ENCODE measurements at regions not wholly inside any gene's neighbourhood (a gene's known extent, or its start where the extent isn't known, plus 50 kb on each side); places are given as distances from the start of the nearest gene placed in this dataset.

DNA sequence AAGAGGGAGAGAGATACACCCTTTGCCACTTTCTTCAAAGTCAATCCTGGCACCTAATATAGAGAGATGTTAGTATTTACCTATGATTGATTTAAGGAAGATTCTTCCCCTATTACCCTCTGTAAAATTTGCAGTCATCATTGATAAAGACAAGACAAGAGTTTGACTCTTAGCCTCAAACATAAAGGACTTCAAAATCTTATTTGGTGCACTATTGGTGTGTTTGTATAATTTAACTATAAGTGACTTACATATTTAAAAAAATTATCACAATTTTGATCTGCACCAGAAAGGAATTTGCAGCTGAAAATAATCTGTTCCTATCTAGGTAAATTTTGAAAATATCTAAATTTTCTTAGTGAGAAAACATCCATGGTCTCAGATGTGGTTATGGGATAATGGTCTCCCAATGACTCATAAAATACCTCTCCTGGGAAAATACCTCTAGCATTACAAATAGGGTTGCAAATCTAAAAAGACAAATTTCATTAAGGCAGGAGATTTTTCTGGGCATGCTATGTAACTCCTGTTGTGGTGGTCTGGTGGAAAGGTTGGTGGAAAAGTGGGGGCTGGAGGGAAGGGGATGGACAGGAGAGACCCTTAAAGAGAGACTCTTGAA is 173.6 kb upstream of the MED14 start:
- H3K4me2 ChIP-seq (ENCODE audit: insufficient read depth, low read length) = no peak overlapping the region
- TF ChIP-seq, protein P1, sequence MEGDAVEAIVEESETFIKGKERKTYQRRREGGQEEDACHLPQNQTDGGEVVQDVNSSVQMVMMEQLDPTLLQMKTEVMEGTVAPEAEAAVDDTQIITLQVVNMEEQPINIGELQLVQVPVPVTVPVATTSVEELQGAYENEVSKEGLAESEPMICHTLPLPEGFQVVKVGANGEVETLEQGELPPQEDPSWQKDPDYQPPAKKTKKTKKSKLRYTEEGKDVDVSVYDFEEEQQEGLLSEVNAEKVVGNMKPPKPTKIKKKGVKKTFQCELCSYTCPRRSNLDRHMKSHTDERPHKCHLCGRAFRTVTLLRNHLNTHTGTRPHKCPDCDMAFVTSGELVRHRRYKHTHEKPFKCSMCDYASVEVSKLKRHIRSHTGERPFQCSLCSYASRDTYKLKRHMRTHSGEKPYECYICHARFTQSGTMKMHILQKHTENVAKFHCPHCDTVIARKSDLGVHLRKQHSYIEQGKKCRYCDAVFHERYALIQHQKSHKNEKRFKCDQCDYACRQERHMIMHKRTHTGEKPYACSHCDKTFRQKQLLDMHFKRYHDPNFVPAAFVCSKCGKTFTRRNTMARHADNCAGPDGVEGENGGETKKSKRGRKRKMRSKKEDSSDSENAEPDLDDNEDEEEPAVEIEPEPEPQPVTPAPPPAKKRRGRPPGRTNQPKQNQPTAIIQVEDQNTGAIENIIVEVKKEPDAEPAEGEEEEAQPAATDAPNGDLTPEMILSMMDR (IDR thresholded peaks at IDR 0.05; ENCODE audit: borderline replicate concordance, extremely low read depth, low read length, poor library complexity, severe bottlenecking) = no peak
- TF ChIP-seq EZH2 (IDR thresholded peaks at IDR 0.05; ENCODE audit: borderline replicate concordance, low read depth, low read length, severe bottlenecking) = no peak
- no peaks in the 10 kb centered on the region for H3K79me2 ChIP-seq (ENCODE audit: insufficient read depth, low read length)
- no peak for ATAC-seq (ENCODE audit: insufficient read depth, low read depth)
- no peaks in the 10 kb centered on the region for H3K4me1 ChIP-seq (ENCODE audit: insufficient read depth, low read length)
- no peaks in the 10 kb centered on the region for H3K36me3 ChIP-seq (ENCODE audit: insufficient read depth, low read length)
- no peak overlapping the region for H3K4me3 ChIP-seq (ENCODE audit: low read depth in 1 of 2, low read length in 2 of 2)
- no peak overlapping the region for H2AFZ ChIP-seq (ENCODE audit: low read depth, low read length)
- DNase-seq = no peak
- no peaks in the 10 kb centered on the region for H4K20me1 ChIP-seq (ENCODE audit: insufficient read depth, low read length)
- H3K9me3 ChIP-seq (ENCODE audit: insufficient read depth, low read length, severe bottlenecking) = no peaks in the 10 kb centered on the region
- H3K27me3 ChIP-seq (ENCODE audit: insufficient read depth, low read length, poor library complexity) = no peaks in the 10 kb centered on the region
- no peak overlapping the region for H3K9ac ChIP-seq (ENCODE audit: low read depth, low read length)
- no peak overlapping the region for H3K27ac ChIP-seq (ENCODE audit: low read length)

DNA sequence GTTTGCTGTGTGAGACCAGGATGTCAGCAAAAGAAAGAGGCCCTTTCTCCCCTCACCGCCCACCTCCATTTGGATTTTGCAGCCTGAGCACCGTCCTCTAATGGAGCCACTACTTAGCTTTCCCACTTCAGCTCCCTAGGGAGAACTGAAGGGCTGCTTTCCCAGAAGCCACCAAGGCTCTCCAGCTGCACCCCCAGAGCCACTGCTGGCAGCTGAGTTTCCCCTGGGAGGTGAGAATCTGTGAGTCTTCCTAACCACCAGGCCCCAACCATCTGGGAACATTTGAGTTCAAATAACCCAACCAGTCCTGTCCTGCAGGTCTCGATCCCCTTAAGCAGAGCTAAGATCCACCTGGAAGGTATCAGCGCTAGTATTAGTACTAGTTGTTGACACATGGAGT is 173.1 kb upstream of the USP9X start:
- Histone ChIP-seq H3K27ac (ENCODE audit: low read length) (no peak overlapping the region), H3K9me3 (ENCODE audit: insufficient read depth, low read length, severe bottlenecking) (no peaks in the 10 kb centered on the region), H3K4me1 (ENCODE audit: insufficient read depth, low read length) (no peaks in the 10 kb centered on the region), H3K4me2 (ENCODE audit: insufficient read depth, low read length) (no peak overlapping the region), H3K4me3 (ENCODE audit: low read depth in 1 of 2, low read length in 2 of 2) (no peak overlapping the region), H3K9ac (ENCODE audit: low read depth, low read length) (no peak overlapping the region), H2AFZ (ENCODE audit: low read depth, low read length) (no peak overlapping the region), H3K79me2 (ENCODE audit: insufficient read depth, low read length) (no peaks in the 10 kb centered on the region), H3K27me3 (ENCODE audit: insufficient read depth, low read length, poor library complexity) (no peaks in the 10 kb centered on the region), H3K36me3 (ENCODE audit: insufficient read depth, low read length) (no peaks in the 10 kb centered on the region), H4K20me1 (ENCODE audit: insufficient read depth, low read length) (no peaks in the 10 kb centered on the region)
- no peak for DNase-seq
- ATAC-seq (ENCODE audit: insufficient read depth, low read depth) = no peak
- no peak for TF ChIP-seq EZH2 (IDR thresholded peaks at IDR 0.05; ENCODE audit: borderline replicate concordance, low read depth, low read length, severe bottlenecking)
- TF ChIP-seq, protein P1 (IDR thresholded peaks at IDR 0.05; ENCODE audit: borderline replicate concordance, extremely low read depth, low read length, poor library complexity, severe bottlenecking) = no peak

DNA sequence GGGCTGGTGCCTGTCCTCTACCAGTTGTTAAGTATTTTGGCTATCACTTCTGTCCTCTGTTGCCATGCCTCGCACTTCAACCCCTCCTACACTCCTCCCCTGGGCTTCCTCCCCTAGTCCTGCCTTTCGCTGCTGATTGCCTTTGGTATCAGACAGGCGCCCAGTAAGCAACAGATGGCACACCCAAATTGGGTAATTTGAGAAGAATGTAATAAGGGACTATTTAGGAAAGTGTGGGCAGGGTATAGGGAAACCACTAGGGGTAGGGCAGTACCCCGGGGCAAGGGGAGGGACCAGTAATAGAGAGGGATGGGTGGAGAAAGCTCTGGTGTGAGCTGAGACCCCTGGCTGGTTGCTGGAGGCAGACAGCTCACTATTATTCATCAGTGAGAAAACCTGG is 172.7 kb upstream of the USP9X start:
- DNase-seq (no peak), ATAC-seq (ENCODE audit: insufficient read depth, low read depth) (no peak)
- Histone ChIP-seq H3K36me3 (ENCODE audit: insufficient read depth, low read length) (no peaks in the 10 kb centered on the region), H3K79me2 (ENCODE audit: insufficient read depth, low read length) (no peaks in the 10 kb centered on the region), H3K27ac (ENCODE audit: low read length) (no peak overlapping the region), H3K9ac (ENCODE audit: low read depth, low read length) (no peak overlapping the region), H4K20me1 (ENCODE audit: insufficient read depth, low read length) (no peaks in the 10 kb centered on the region), H3K4me2 (ENCODE audit: insufficient read depth, low read length) (no peak overlapping the region), H3K4me3 (ENCODE audit: low read depth in 1 of 2, low read length in 2 of 2) (no peak overlapping the region), H2AFZ (ENCODE audit: low read depth, low read length) (no peak overlapping the region), H3K9me3 (ENCODE audit: insufficient read depth, low read length, severe bottlenecking) (no peaks in the 10 kb centered on the region), H3K4me1 (ENCODE audit: insufficient read depth, low read length) (no peaks in the 10 kb centered on the region), H3K27me3 (ENCODE audit: insufficient read depth, low read length, poor library complexity) (no peaks in the 10 kb centered on the region)
- TF ChIP-seq, protein P1 (IDR thresholded peaks at IDR 0.05; ENCODE audit: borderline replicate concordance, extremely low read depth, low read length, poor library complexity, severe bottlenecking) = no peak
- no peak for TF ChIP-seq EZH2 (IDR thresholded peaks at IDR 0.05; ENCODE audit: borderline replicate concordance, low read depth, low read length, severe bottlenecking)
